ENCODE measurements at regions not wholly inside any gene's neighbourhood (a gene's known extent, or its start where the extent isn't known, plus 50 kb on each side); places are given as distances from the start of the nearest gene placed in this dataset.

GRCh38 chr1:195275710-195276109, 1332.5 kb downstream of the KCNT2 start:
- Histone ChIP-seq H2AFZ (ENCODE audit: control insufficient read depth, low read depth, low read length) (no peak overlapping the region), H3K27ac (ENCODE audit: control insufficient read depth, insufficient read depth) (no peak overlapping the region), H4K20me1 (ENCODE audit: control insufficient read depth, insufficient read depth) (no peaks in the 10 kb centered on the region), H3K4me1 (ENCODE audit: control insufficient read depth, insufficient read depth, low read length) (no peaks in the 10 kb centered on the region), H3K4me2 (ENCODE audit: control insufficient read depth, insufficient read depth) (no peak overlapping the region), H3K79me2 (ENCODE audit: control insufficient read depth, insufficient read depth, low read length) (no peaks in the 10 kb centered on the region), H3K27me3 (replicated peaks in 1 of 2; ENCODE audit: control insufficient read depth in 2 of 2, insufficient read depth in 2 of 2, low read length in 1 of 2) (no peaks in the 10 kb centered on the region), H3K4me3 (no peak overlapping the region), H3K36me3 (ENCODE audit: control insufficient read depth in 2 of 2, insufficient read depth in 2 of 2, low read length in 1 of 2) (no peaks in the 10 kb centered on the region), H3K9ac (ENCODE audit: control insufficient read depth, insufficient read depth, low read length) (no peak overlapping the region), H3K9me3 (replicated peaks; ENCODE audit: control insufficient read depth, insufficient read depth, low read length) (no peaks in the 10 kb centered on the region)
- FAIRE-seq (no peak), ATAC-seq (no peak), DNase-seq (ENCODE audit: low read depth, low spot score) (no peak)
- POLR2A ChIA-PET, result no interaction called here
- WGBS (ENCODE audit: insufficient coverage, insufficient replicate concordance, low lambda C conversion rate, missing lambda C conversion rate), result 47% methylated on average over 2 of the region's 2 CpGs
- SMC1A ChIA-PET (ENCODE audit: uncharacterized antibody, unreplicated experiment), result no interaction called here
- RAD21 ChIA-PET (ENCODE audit: unreplicated experiment), result no interaction called here
- in situ Hi-C loops (cut with MboI), result no loop called here
- intact Hi-C loops (cut with micrococcal nuclease; ENCODE audit: unreplicated experiment), result no loop called here
- BruUV-seq (replicated peaks), result no TSS peak
- no peak for TF ChIP-seq TBL1XR1 (IDR thresholded peaks at IDR 0.05; ENCODE audit: low read depth, low read length)
- no peak for TF ChIP-seq NBN (IDR thresholded peaks at IDR 0.05)
- no peak for TF ChIP-seq RAD21 (IDR thresholded peaks at IDR 0.05; ENCODE audit: insufficient read depth, low read depth, low read length)
- TF ChIP-seq SREBF1 (IDR thresholded peaks at IDR 0.05; ENCODE audit: low read length), result no peak
- TF ChIP-seq JUND (IDR thresholded peaks at IDR 0.05; ENCODE audit: low read depth, low read length), result no peak
- no peak for TF ChIP-seq MTA2 (IDR thresholded peaks at IDR 0.05; ENCODE audit: low read depth)
- no peak for TF ChIP-seq SPI1 (IDR thresholded peaks at IDR 0.05; ENCODE audit: borderline replicate concordance, insufficient read depth, low read depth, low read length)
- TF ChIP-seq SREBF2 (IDR thresholded peaks at IDR 0.05; ENCODE audit: low read length), result no peak
- no peak for TF ChIP-seq STAT1 (conservative IDR thresholded peaks at IDR 0.05)
- TF ChIP-seq, protein P1, sequence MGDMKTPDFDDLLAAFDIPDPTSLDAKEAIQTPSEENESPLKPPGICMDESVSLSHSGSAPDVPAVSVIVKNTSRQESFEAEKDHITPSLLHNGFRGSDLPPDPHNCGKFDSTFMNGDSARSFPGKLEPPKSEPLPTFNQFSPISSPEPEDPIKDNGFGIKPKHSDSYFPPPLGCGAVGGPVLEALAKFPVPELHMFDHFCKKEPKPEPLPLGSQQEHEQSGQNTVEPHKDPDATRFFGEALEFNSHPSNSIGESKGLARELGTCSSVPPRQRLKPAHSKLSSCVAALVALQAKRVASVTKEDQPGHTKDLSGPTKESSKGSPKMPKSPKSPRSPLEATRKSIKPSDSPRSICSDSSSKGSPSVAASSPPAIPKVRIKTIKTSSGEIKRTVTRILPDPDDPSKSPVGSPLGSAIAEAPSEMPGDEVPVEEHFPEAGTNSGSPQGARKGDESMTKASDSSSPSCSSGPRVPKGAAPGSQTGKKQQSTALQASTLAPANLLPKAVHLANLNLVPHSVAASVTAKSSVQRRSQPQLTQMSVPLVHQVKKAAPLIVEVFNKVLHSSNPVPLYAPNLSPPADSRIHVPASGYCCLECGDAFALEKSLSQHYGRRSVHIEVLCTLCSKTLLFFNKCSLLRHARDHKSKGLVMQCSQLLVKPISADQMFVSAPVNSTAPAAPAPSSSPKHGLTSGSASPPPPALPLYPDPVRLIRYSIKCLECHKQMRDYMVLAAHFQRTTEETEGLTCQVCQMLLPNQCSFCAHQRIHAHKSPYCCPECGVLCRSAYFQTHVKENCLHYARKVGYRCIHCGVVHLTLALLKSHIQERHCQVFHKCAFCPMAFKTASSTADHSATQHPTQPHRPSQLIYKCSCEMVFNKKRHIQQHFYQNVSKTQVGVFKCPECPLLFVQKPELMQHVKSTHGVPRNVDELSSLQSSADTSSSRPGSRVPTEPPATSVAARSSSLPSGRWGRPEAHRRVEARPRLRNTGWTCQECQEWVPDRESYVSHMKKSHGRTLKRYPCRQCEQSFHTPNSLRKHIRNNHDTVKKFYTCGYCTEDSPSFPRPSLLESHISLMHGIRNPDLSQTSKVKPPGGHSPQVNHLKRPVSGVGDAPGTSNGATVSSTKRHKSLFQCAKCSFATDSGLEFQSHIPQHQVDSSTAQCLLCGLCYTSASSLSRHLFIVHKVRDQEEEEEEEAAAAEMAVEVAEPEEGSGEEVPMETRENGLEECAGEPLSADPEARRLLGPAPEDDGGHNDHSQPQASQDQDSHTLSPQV (IDR thresholded peaks at IDR 0.05), result no peak
- TF ChIP-seq PAX5 (IDR thresholded peaks at IDR 0.05; ENCODE audit: borderline replicate concordance, low read depth, low read length), result no peak
- TF ChIP-seq, protein P2, sequence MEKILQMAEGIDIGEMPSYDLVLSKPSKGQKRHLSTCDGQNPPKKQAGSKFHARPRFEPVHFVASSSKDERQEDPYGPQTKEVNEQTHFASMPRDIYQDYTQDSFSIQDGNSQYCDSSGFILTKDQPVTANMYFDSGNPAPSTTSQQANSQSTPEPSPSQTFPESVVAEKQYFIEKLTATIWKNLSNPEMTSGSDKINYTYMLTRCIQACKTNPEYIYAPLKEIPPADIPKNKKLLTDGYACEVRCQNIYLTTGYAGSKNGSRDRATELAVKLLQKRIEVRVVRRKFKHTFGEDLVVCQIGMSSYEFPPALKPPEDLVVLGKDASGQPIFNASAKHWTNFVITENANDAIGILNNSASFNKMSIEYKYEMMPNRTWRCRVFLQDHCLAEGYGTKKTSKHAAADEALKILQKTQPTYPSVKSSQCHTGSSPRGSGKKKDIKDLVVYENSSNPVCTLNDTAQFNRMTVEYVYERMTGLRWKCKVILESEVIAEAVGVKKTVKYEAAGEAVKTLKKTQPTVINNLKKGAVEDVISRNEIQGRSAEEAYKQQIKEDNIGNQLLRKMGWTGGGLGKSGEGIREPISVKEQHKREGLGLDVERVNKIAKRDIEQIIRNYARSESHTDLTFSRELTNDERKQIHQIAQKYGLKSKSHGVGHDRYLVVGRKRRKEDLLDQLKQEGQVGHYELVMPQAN (conservative IDR thresholded peaks at IDR 0.05), result no peak
- CTCF ChIA-PET, result no interaction called here
